Fibroblast of lung (primary cell): ENCODE measurements at regions not wholly inside any gene's neighbourhood (a gene's known extent, or its start where the extent isn't known, plus 50 kb on each side); places are given as distances from the start of the nearest gene placed in this dataset.

ENCODE experiments used
- DNase-seq, 2 donors: peaks; one replicate each; pipeline versions ENCODE4 v3.0.0 to v3.0.0-alpha.2; 2010; ENCODE audit warnings: low read depth in 2 of 2
- H2AFZ ChIP-seq: 2 replicates; pipeline ENCODE4 v1.5.1; 2012; ENCODE audit warnings: low read length, control low read depth, inconsistent platforms
- H3K27ac ChIP-seq: 2 replicates; pipeline ENCODE4 v1.5.1; 2011; ENCODE audit warnings: low read length, control low read depth; ENCODE audit not compliant: insufficient read depth
- H3K27me3 ChIP-seq: 2 replicates; pipeline ENCODE4 v1.5.1; 2011; ENCODE audit warnings: mild to moderate bottlenecking, low read length; ENCODE audit not compliant: control insufficient read depth, insufficient read depth
- H3K36me3 ChIP-seq: 2 replicates; pipeline ENCODE4 v1.5.1; 2011; ENCODE audit warnings: low read length; ENCODE audit not compliant: control insufficient read depth, insufficient read depth
- H3K4me1 ChIP-seq: 2 replicates; pipeline ENCODE4 v1.5.1; 2011; ENCODE audit warnings: low read length; ENCODE audit not compliant: control insufficient read depth, insufficient read depth; ENCODE audit errors: extremely low read depth
- H3K4me2 ChIP-seq: 2 replicates; pipeline ENCODE4 v1.5.1; 2011; ENCODE audit warnings: low read length, control low read depth; ENCODE audit not compliant: insufficient read depth; ENCODE audit errors: extremely low read depth
- H3K4me3 ChIP-seq, 4 experiments: fragments of 200-600 bp in 1 of 4; sonication (generic) in 1 of 4; replicated peaks in 1 of 4; 2 replicates each; pipeline ENCODE4 v1.5.1; 2011 to 2016; ENCODE audit warnings: low read length in 4 of 4, low read depth in 3 of 4, mild to moderate bottlenecking in 3 of 4, control low read depth in 2 of 4, inconsistent platforms in 1 of 4, mixed read lengths in 1 of 4; ENCODE audit not compliant: insufficient read depth in 1 of 4; ENCODE audit errors: control extremely low read depth in 1 of 4
- H3K79me2 ChIP-seq: 2 replicates; pipeline ENCODE4 v1.5.1; 2012; ENCODE audit warnings: mild to moderate bottlenecking, low read length, inconsistent platforms; ENCODE audit not compliant: control insufficient read depth, insufficient read depth
- H3K9ac ChIP-seq: 2 replicates; pipeline ENCODE4 v1.5.1; 2011; ENCODE audit warnings: mild to moderate bottlenecking, low read length, control low read depth; ENCODE audit not compliant: insufficient read depth
- H3K9me3 ChIP-seq: 2 replicates; pipeline ENCODE4 v1.5.1; 2012; ENCODE audit warnings: low read depth, low read length; ENCODE audit not compliant: control insufficient read depth, insufficient read depth
- H4K20me1 ChIP-seq: 2 replicates; pipeline ENCODE4 v1.5.1; 2011; ENCODE audit warnings: low read length; ENCODE audit not compliant: control insufficient read depth, insufficient read depth; ENCODE audit errors: extremely low read depth
- EZH2 ChIP-seq: IDR thresholded peaks from 2 replicates; pipeline ENCODE4 v1.5.1; 2012; ENCODE audit warnings: low read length, control low read depth, mild to moderate bottlenecking; ENCODE audit errors: missing control alignments
- TF ChIP-seq, protein P1 (sequence below), 2 donors: IDR thresholded peaks in 1 of 2; conservative IDR thresholded peaks in 1 of 2; 1 replicate in 1 of 2; 2 replicates in 1 of 2; pipeline ENCODE4 v1.5.1; 2011 to 2012; ENCODE audit warnings: low read length in 2 of 2, control low read depth in 1 of 2, inconsistent platforms in 1 of 2, low read depth in 1 of 2, mild to moderate bottlenecking in 1 of 2

DNA sequence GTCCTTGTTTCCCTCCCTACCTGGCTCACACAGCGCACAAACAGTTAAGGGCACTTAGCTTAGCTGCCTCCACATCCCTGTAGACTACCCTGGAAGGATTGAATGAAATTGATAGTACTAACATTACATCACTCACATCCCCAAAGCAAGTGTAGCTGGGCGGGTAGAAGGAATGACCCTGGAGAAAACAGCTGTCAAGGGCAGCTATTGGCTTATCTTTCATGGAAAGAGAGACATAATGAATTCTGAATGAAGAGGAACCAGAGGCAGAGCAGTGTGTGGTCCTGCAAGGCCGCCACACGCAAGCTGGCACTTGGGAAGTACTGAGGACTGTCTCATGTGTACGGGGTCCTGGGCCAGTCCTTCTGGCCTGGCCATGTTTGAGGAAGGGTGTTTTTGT, 369.6 kb upstream of the RGMA start:
- Histone ChIP-seq H4K20me1 (no peaks in the 10 kb centered on the region), H3K9ac (no peak overlapping the region), H2AFZ (no peak overlapping the region), H3K9me3 (no peaks in the 10 kb centered on the region), H3K4me3 (no peak overlapping the region), H3K27me3 (no peaks in the 10 kb centered on the region), H3K79me2 (no peaks in the 10 kb centered on the region), H3K4me2 (no peak overlapping the region), H3K4me1 (no peaks in the 10 kb centered on the region), H3K36me3 (no peaks in the 10 kb centered on the region), H3K27ac (no peak overlapping the region)
- TF ChIP-seq, protein P1, sequence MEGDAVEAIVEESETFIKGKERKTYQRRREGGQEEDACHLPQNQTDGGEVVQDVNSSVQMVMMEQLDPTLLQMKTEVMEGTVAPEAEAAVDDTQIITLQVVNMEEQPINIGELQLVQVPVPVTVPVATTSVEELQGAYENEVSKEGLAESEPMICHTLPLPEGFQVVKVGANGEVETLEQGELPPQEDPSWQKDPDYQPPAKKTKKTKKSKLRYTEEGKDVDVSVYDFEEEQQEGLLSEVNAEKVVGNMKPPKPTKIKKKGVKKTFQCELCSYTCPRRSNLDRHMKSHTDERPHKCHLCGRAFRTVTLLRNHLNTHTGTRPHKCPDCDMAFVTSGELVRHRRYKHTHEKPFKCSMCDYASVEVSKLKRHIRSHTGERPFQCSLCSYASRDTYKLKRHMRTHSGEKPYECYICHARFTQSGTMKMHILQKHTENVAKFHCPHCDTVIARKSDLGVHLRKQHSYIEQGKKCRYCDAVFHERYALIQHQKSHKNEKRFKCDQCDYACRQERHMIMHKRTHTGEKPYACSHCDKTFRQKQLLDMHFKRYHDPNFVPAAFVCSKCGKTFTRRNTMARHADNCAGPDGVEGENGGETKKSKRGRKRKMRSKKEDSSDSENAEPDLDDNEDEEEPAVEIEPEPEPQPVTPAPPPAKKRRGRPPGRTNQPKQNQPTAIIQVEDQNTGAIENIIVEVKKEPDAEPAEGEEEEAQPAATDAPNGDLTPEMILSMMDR (conservative IDR thresholded peaks at IDR 0.05 in 1 of 2, IDR thresholded peaks at IDR 0.05 in 1 of 2; ENCODE audit: low read depth in 1 of 2, low read length in 2 of 2) = no peak
- TF ChIP-seq EZH2 = no peak
- no peak for DNase-seq

DNA sequence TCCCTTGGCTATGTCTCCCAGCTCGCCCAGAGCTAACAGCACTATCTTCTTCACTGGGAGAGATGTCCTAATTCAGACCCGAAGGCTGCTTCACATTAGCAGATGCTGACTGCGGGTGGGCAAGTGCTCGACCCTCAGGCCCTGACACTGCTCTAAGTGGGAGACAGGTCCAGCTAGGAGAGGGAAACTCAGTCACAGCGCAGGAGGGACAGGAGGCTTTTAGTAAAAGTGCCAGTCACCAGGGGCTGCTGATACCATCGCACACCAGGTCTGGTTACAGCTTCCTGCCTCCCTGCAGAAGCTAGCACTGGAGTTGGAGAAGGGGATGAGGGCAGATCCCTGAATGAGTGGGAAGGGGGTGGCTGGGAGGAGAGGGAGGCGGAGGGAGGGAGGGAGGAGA, 365.8 kb upstream of the RGMA start:
- Histone ChIP-seq H3K4me3 (no peak overlapping the region), H3K4me1 (no peaks in the 10 kb centered on the region), H4K20me1 (no peaks in the 10 kb centered on the region), H3K79me2 (no peaks in the 10 kb centered on the region), H3K36me3 (no peaks in the 10 kb centered on the region), H3K9ac (no peak overlapping the region), H3K27ac (no peak overlapping the region), H3K9me3 (no peaks in the 10 kb centered on the region), H3K27me3 (no peaks in the 10 kb centered on the region), H2AFZ (no peak overlapping the region), H3K4me2 (no peak overlapping the region)
- TF ChIP-seq, protein P1 (conservative IDR thresholded peaks at IDR 0.05 in 1 of 2, IDR thresholded peaks at IDR 0.05 in 1 of 2; ENCODE audit: low read depth in 1 of 2, low read length in 2 of 2) = no peak
- TF ChIP-seq EZH2 = no peak
- no peak for DNase-seq

GRCh38 chr15:93452537-93453211, 363.7 kb upstream of the RGMA start:
- Histone ChIP-seq H3K36me3 (no peaks in the 10 kb centered on the region), H3K79me2 (no peaks in the 10 kb centered on the region)

More at GRCh38 chr15:93452537-93453211, 363.7 kb upstream of the RGMA start:
- no peaks in the 10 kb centered on the region for H3K9me3 ChIP-seq
- no peaks in the 10 kb centered on the region for H4K20me1 ChIP-seq
- H3K9ac ChIP-seq = no peak overlapping the region
- H3K4me2 ChIP-seq = no peak overlapping the region
- no peak overlapping the region for H3K4me3 ChIP-seq
- H2AFZ ChIP-seq = no peak overlapping the region
- H3K27ac ChIP-seq = no peak overlapping the region
- H3K27me3 ChIP-seq = no peaks in the 10 kb centered on the region
- no peaks in the 10 kb centered on the region for H3K4me1 ChIP-seq
- DNase-seq = no peak
- no peak for TF ChIP-seq EZH2
- TF ChIP-seq, protein P1 (conservative IDR thresholded peaks at IDR 0.05 in 1 of 2, IDR thresholded peaks at IDR 0.05 in 1 of 2; ENCODE audit: low read depth in 1 of 2, low read length in 2 of 2) = no peak
